NCI-H526 (cell line): ENCODE measurements at regions not wholly inside any gene's neighbourhood (a gene's known extent, or its start where the extent isn't known, plus 50 kb on each side); places are given as distances from the start of the nearest gene placed in this dataset.
"Not testable (repeated sequence)": the region's sequence is repeated elsewhere in the genome, so short reads cannot be mapped to it uniquely, and the experiment has no call there.

Source experiments
- DNase-seq, 2 experiments: peaks; one replicate each; lab custom pipeline; 2025; lab: John Stamatoyannopoulos, UW

GRCh38 chr4:188955066-188955465 is 815.8 kb downstream of the TRIML1 start:
- DNase-seq = no peak

- DNase-seq = no peak
These were observed 817.3 kb downstream of the TRIML1 start for GRCh38 chr4:188956566-188956965.

GRCh38 chr4:188958346-188958745 is 819.1 kb downstream of the TRIML1 start:
- no peak for DNase-seq

GRCh38 chr4:188959424-188959823 is 820.2 kb downstream of the TRIML1 start:
- no peak for DNase-seq

GRCh38 chr4:188960411-188961093 is 821.3 kb downstream of the TRIML1 start:
- DNase-seq = no peak

- peak in 1 of 2 experiments; percentile 20 for DNase-seq
These were observed 831.9 kb downstream of the TRIML1 start for GRCh38 chr4:188971125-188971524.

GRCh38 chr4:188975271-188975670 is 836.0 kb downstream of the TRIML1 start:
- DNase-seq = no peak

DNA sequence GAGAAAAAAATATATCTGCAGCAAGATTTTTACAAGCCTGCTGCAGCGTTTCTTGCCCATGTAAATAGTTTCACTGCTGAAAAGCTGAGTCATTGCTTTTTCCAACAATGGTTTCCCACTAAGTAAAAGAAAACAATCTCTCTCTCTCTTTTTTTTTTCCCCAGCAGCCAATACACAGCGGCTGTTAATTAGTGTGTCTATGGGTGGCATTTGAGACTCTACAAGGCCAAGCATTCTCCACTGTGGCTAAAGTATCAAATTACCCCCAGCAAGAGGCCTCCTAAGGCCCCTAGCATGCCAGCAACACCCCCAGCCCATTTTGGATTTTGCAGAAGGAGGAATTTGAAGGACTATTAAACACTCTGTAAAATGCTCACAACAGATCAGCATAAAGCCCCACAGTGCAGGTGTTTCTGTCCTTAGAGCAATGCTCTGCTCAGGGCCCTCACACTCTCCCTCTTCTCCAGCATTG is 837.4 kb downstream of the TRIML1 start:
- DNase-seq = peak; percentile 13 to 46

- DNase-seq = peak in 1 of 2 experiments; percentile 22
These were observed 838.0 kb downstream of the TRIML1 start for GRCh38 chr4:188977232-188977631.

GRCh38 chr4:188984518-188984917 is 845.3 kb downstream of the TRIML1 start:
- DNase-seq = no peak

DNA sequence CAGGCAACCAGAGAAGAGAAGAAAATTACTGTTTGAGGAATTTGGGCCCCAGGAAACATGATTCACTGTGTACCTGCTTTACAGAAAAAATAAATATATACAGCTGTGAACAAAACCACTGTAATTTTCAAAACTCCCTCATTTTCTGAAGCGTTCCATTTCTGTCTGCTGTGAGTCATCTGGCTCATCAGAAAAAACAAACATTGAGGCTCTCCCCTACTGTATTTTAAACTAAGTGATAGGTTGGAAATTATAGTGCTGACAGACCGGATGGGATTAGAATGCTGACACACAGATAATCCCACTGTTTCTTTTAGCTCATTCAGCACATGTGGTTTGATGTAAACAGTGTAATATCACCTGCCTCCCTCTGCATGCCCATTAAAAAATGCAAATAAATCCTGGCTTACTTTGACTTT is 847.0 kb downstream of the TRIML1 start:
- DNase-seq = peak; percentile 17 to 45

DNA sequence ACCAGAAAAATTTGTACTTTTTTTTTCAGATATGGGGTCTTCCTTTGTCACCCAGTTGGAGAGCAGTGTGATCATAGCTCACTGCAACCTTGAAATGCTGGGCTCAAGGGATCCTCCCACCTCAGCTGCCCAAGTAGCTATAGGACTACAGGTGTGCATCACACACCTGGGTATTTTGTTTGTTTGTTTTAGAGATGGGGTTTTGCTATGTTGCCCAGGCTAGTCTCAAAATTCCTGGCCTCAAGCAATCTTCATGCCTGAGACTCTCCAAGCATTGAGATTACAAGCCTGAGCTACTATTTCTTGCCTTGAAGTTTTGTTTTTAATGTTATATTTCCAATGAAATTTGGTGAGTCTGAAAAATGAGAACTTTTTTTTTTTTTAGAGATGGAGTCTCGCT is 847.8 kb downstream of the TRIML1 start:
- no peak for DNase-seq

- DNase-seq = no peak
These were observed 848.9 kb downstream of the TRIML1 start for GRCh38 chr4:188988131-188988530.

DNA sequence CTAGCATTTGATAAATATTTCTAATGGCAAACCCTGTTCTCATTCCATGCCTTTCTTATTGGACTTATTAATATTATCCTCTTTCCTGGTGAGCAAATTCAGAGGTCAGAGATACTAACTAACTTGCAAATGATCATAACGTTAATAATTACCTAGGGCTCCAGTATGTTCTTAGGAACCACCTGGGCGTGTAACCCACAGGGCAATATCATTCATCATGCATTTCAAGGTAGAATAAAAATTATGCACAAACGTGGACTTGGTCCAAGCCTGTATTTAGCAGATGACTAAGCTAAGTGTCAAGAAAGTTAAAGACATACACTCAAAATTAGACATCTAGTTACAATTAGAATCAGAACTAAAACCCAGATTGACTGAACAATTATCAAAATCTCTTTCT is 850.1 kb downstream of the TRIML1 start:
- peak; percentile 11 to 40 for DNase-seq

- DNase-seq = no peak
These were observed 853.5 kb downstream of the TRIML1 start for GRCh38 chr4:188992706-188993105.

GRCh38 chr4:188993871-188994270 is 854.6 kb downstream of the TRIML1 start:
- DNase-seq = no peak

GRCh38 chr4:189001283-189001970 is 862.2 kb downstream of the TRIML1 start:
- DNase-seq = peak in 1 of 2 experiments; percentile 32

- DNase-seq = no peak
These were observed 862.8 kb downstream of the TRIML1 start for GRCh38 chr4:189001971-189002450.

DNA sequence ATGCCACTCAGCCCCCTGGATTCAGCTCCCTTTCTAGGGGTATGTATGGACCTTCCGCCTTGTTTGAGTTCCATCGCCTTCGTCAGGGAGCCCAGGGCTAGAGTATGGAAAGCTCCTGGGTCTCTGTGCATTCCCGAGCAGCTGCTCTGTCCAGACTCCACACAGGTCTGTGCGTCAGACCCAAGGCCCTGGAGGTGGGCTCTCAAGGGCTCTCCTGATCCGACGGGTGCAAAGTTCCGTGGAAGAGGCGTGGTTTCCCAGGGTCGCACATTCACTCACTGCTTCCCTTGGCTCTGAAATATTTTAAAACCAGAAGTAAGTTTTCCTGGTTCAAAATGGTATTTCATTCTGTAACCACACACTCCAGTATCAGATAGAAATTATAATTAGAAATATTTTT is 863.2 kb downstream of the TRIML1 start:
- no peak for DNase-seq

DNA sequence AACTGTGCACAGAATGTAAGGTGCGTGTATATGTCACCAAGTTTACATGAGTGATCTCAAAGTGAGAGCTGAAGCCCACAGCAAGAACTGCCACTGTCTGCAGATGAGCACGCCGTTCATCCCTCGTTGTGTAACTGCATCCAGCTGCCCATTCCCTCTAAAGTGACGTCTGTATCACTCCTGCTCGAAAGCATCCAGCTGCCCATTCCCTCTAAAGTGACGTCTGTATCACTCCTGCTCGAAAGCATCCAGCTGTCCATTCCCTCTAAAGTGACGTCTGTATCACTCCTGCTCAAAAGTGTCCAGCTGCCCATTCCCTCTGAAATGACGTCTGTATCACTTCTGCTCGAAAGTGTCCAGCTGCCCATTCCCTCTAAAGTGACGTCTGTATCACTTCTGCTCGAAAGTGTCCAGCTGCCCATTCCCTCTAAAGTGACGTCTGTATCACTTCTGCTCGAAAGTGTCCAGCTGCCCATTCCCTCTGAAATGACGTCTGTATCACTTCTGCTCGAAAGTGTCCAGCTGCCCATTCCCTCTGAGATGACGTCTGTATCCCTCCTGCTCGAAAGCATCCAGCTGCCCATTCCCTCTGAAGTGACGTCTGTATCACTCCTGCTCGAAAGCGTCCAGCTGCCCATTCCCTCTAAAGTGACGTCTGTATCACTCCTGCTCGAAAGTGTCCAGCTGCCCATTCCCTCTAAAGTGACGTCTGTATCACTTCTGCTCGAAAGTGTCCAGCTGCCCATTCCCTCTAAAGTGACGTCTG is 871.4 kb downstream of the TRIML1 start:
- not testable (repeated sequence) for DNase-seq

DNA sequence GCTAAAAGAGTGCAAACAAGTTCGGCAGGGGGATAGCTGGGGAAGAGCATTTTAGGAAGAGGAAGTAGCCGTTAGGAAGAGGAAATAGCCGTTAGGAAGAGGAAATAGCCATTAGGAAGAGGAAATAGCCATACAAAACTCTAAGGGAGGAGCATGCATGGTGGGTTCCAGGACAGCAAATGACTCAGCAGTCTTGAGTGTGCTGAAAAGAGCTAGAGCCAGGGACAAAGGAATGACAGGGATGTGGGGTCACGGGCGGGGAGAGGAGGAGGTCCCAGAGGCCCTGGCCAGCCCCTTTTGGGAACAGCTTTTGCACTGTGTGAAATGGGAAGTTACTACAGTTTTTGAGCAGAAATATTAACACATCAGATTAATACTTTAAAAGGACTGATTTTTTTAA is 882.6 kb downstream of the TRIML1 start:
- no peak for DNase-seq

- no peak for DNase-seq
These were observed 883.3 kb downstream of the TRIML1 start for GRCh38 chr4:189022440-189023035.
